ENCODE measurements at regions not wholly inside any gene's neighbourhood (a gene's known extent, or its start where the extent isn't known, plus 50 kb on each side); places are given as distances from the start of the nearest gene placed in this dataset.

DNA sequence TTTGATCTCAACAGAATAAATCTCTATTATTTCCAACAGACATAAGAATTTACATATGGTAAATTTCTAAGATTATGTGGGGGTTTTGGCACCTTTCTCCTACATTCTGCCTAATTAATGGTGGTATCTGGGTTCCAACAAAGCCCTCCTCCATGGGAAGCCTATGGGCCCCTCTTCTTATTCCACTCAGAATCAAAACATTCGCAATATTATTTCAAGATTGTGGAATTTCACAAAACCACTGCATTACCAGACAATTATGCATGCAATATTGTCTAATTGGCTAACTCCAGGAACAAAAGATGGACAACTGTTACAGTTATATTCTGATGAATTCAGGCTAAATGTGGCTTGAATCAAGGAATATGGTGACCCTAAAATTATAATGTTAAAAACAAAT, 434.0 kb downstream of the NFIB start:
- no peak for DNase-seq (ENCODE audit: low spot score)
- Histone ChIP-seq H3K4me2 (ENCODE audit: low read depth, low read length) (no peak overlapping the region), H4K20me1 (ENCODE audit: insufficient read depth, low read length) (no peaks in the 10 kb centered on the region), H3K79me2 (ENCODE audit: insufficient read depth, low read length) (no peaks in the 10 kb centered on the region), H3K4me3 (replicated peaks in 1 of 3; ENCODE audit: insufficient read depth in 1 of 3, low read depth in 2 of 3, low read length in 3 of 3) (no peak overlapping the region), H3K36me3 (replicated peaks in 1 of 2; ENCODE audit: control insufficient read depth in 1 of 2, insufficient read depth in 2 of 2, low read length in 2 of 2) (no peaks in the 10 kb centered on the region), H3K9me3 (ENCODE audit: low read length) (peaks cover 19% of the 10 kb centered on the region), H3K9ac (ENCODE audit: insufficient read depth, low read depth, low read length) (no peak overlapping the region), H3K27me3 (ENCODE audit: control insufficient read depth in 1 of 2, insufficient read depth in 2 of 2, low read length in 2 of 2) (no peaks in the 10 kb centered on the region; a peak in 1 of 5 replicates), H2AFZ (ENCODE audit: low read length) (no peak overlapping the region), H3K27ac (ENCODE audit: extremely low read length, insufficient read depth, low read length) (no peak overlapping the region), H3K4me1 (ENCODE audit: insufficient read depth, low read length) (no peaks in the 10 kb centered on the region)
- TF ChIP-seq, protein P1, sequence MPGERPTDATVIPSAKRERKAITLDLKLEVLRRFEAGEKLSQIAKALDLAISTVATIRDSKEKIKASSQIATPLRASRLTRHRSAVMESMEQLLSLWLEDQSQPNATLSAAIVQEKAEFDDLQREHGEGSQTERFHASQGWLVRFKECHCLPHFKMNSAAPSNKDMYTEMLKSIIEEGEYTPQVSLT (CRISPR knock-in tag; IDR thresholded peaks at IDR 0.05; ENCODE audit: borderline replicate concordance, low read depth) = no peak
- TF ChIP-seq SAP130 (CRISPR knock-in tag; IDR thresholded peaks at IDR 0.05; ENCODE audit: low read depth) = no peak
- TF ChIP-seq, protein P2, sequence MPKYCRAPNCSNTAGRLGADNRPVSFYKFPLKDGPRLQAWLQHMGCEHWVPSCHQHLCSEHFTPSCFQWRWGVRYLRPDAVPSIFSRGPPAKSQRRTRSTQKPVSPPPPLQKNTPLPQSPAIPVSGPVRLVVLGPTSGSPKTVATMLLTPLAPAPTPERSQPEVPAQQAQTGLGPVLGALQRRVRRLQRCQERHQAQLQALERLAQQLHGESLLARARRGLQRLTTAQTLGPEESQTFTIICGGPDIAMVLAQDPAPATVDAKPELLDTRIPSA (CRISPR knock-in tag; IDR thresholded peaks at IDR 0.05; ENCODE audit: borderline replicate concordance) = no peak
- TF ChIP-seq RARG (CRISPR knock-in tag; IDR thresholded peaks at IDR 0.05; ENCODE audit: low read depth) = no peak
- TF ChIP-seq ZKSCAN1 (IDR thresholded peaks at IDR 0.05; ENCODE audit: low read length) = no peak
- TF ChIP-seq, protein P3, sequence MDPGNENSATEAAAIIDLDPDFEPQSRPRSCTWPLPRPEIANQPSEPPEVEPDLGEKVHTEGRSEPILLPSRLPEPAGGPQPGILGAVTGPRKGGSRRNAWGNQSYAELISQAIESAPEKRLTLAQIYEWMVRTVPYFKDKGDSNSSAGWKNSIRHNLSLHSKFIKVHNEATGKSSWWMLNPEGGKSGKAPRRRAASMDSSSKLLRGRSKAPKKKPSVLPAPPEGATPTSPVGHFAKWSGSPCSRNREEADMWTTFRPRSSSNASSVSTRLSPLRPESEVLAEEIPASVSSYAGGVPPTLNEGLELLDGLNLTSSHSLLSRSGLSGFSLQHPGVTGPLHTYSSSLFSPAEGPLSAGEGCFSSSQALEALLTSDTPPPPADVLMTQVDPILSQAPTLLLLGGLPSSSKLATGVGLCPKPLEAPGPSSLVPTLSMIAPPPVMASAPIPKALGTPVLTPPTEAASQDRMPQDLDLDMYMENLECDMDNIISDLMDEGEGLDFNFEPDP (CRISPR knock-in tag; conservative IDR thresholded peaks at IDR 0.05) = no peak
- 0% methylated on average over 1 of the region's 1 CpG for WGBS (ENCODE audit: low lambda C conversion rate)
- in situ Hi-C loops (cut with HindIII; ENCODE audit: extremely low pct_ligation_motif_present, low pct_unique_long_range_greater_than_20kb) (no loop called here), intact Hi-C loops (cut with micrococcal nuclease; ENCODE audit: unreplicated experiment) (no loop called here)
- ATAC-seq = no peak
- BruUV-seq (replicated peaks) = no TSS peak
- no peak for FAIRE-seq
- ChIA-PET POLR2A (no interaction called here), CTCF (ENCODE audit: low intra/inter-chr PET ratio, low total read pairs) (no interaction called here)

DNA sequence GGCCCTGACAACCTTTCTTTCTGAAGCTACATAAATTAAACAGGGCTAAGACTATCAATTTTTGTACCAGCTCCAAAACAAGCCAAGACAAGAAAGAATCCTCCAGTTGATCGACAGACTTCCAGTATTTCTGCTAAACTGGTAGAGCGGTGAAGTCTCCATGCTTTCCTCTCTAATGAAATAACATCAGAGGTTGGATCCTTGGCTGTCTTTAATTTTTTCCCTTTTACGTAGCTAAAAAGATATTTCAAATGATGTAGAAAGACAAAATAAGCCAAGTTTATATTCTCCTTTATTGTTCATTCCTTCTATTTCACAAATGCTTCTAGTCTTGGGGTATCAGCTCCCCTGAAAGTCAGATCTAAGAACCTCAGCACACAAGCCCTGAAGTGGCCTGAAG, 434.9 kb downstream of the NFIB start:
- Histone ChIP-seq H3K4me2 (ENCODE audit: low read depth, low read length) (no peak overlapping the region), H3K27me3 (ENCODE audit: control insufficient read depth in 1 of 2, insufficient read depth in 2 of 2, low read length in 2 of 2) (no peaks in the 10 kb centered on the region; a peak in 1 of 5 replicates), H3K9ac (ENCODE audit: insufficient read depth, low read depth, low read length) (no peak overlapping the region), H4K20me1 (ENCODE audit: insufficient read depth, low read length) (no peaks in the 10 kb centered on the region), H3K4me1 (ENCODE audit: insufficient read depth, low read length) (no peaks in the 10 kb centered on the region), H3K4me3 (replicated peaks in 1 of 3; ENCODE audit: insufficient read depth in 1 of 3, low read depth in 2 of 3, low read length in 3 of 3) (no peak overlapping the region), H2AFZ (ENCODE audit: low read length) (no peak overlapping the region), H3K36me3 (replicated peaks in 1 of 2; ENCODE audit: control insufficient read depth in 1 of 2, insufficient read depth in 2 of 2, low read length in 2 of 2) (no peaks in the 10 kb centered on the region), H3K9me3 (ENCODE audit: low read length) (peaks cover 9% of the 10 kb centered on the region; the same call in 1 of the 2 replicates), H3K27ac (ENCODE audit: extremely low read length, insufficient read depth, low read length) (no peak overlapping the region), H3K79me2 (ENCODE audit: insufficient read depth, low read length) (no peaks in the 10 kb centered on the region)
- no TSS peak for BruUV-seq (replicated peaks)
- TF ChIP-seq, protein P4, sequence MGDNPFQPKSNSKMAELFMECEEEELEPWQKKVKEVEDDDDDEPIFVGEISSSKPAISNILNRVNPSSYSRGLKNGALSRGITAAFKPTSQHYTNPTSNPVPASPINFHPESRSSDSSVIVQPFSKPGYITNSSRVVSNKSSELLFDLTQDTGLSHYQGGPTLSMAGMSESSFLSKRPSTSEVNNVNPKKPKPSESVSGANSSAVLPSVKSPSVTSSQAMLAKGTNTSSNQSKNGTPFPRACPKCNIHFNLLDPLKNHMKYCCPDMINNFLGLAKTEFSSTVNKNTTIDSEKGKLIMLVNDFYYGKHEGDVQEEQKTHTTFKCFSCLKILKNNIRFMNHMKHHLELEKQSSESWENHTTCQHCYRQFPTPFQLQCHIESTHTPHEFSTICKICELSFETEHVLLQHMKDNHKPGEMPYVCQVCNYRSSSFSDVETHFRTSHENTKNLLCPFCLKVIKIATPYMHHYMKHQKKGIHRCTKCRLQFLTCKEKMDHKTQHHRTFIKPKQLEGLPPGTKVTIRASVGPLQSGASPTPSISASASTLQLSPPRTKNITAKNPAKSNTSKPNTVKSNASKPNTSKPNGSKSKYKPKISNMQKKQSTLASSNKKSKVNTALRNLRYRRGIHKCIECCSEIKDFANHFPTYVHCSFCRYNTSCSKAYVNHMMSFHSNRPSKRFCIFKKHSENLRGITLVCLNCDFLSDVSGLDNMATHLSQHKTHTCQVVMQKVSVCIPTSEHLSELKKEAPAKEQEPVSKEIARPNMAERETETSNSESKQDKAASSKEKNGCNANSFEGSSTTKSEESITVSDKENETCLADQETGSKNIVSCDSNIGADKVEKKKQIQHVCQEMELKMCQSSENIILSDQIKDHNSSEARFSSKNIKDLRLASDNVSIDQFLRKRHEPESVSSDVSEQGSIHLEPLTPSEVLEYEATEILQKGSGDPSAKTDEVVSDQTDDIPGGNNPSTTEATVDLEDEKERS (CRISPR knock-in tag; IDR thresholded peaks at IDR 0.05) = no peak
- no peak for TF ChIP-seq ZNF451 (CRISPR knock-in tag; IDR thresholded peaks at IDR 0.05)
- TF ChIP-seq RAD21 (CRISPR knock-in tag; IDR thresholded peaks at IDR 0.05) = no peak
- TF ChIP-seq CBX5 (CRISPR knock-in tag; IDR thresholded peaks at IDR 0.05; ENCODE audit: borderline replicate concordance) = no peak
- no peak for TF ChIP-seq XBP1 (CRISPR knock-in tag; IDR thresholded peaks at IDR 0.05)
- TF ChIP-seq NFE2 (CRISPR knock-in tag; IDR thresholded peaks at IDR 0.05) = no peak
- no peak for TF ChIP-seq SSRP1 (CRISPR knock-in tag; IDR thresholded peaks at IDR 0.05)
- intact Hi-C loops (cut with micrococcal nuclease; ENCODE audit: unreplicated experiment) (no loop called here), in situ Hi-C loops (cut with HindIII; ENCODE audit: extremely low pct_ligation_motif_present, low pct_unique_long_range_greater_than_20kb) (no loop called here)
- 17% methylated on average over 3 of the region's 3 CpGs for WGBS (ENCODE audit: low lambda C conversion rate)
- ChIA-PET POLR2A (no interaction called here), CTCF (ENCODE audit: low intra/inter-chr PET ratio, low total read pairs) (no interaction called here)
- no peak for ATAC-seq
- no peak for DNase-seq (ENCODE audit: low spot score)
- no peak for FAIRE-seq
